ENCODE measurements at regions not wholly inside any gene's neighbourhood (a gene's known extent, or its start where the extent isn't known, plus 50 kb on each side); places are given as distances from the start of the nearest gene placed in this dataset.
A peak's percentile ranks its signal among the peaks of the same experiment; 100 is the strongest.
"Not testable (repeated sequence)": the region's sequence is repeated elsewhere in the genome, so short reads cannot be mapped to it uniquely, and the experiment has no call there.

- ChIA-PET CTCF (no interaction called here), POLR2A (no interaction called here)
- ATAC-seq (no peak), FAIRE-seq (no peak), DNase-seq (ENCODE audit: low read depth in 1 of 2, low spot score in 1 of 2) (no peak)
- H3K9me3 ChIP-seq: peaks cover 16% of the 10 kb centered on the region; the same call in 2 of the 3 replicates
- no peak overlapping the region for H3K4me2 ChIP-seq
- TF ChIP-seq HOXA7 (CRISPR knock-in tag; IDR thresholded peaks at IDR 0.05): no peak
- TF ChIP-seq HES2 (IDR thresholded peaks at IDR 0.05): no peak
- TF ChIP-seq HOXB5 (CRISPR knock-in tag; IDR thresholded peaks at IDR 0.05): no peak
- no peak for TF ChIP-seq ZC3H11A (IDR thresholded peaks at IDR 0.05)
- TF ChIP-seq ELK1 (IDR thresholded peaks at IDR 0.05; ENCODE audit: low read depth, low read length): no peak
- TF ChIP-seq HMGXB4 (CRISPR knock-in tag; IDR thresholded peaks at IDR 0.05; ENCODE audit: borderline replicate concordance): no peak
- TF ChIP-seq SMC3 (IDR thresholded peaks at IDR 0.05): no peak
- no peak for TF ChIP-seq RARB (CRISPR knock-in tag; IDR thresholded peaks at IDR 0.05)
- TF ChIP-seq FOSL2 (IDR thresholded peaks at IDR 0.05): no peak
- TF ChIP-seq FOSL2 (CRISPR knock-in tag; IDR thresholded peaks at IDR 0.05): no peak
- no peak for TF ChIP-seq HDAC2 (IDR thresholded peaks at IDR 0.05)
- no peak for TF ChIP-seq FOXS1 (CRISPR knock-in tag; IDR thresholded peaks at IDR 0.05)
- TF ChIP-seq BHLHE40 (IDR thresholded peaks at IDR 0.05; ENCODE audit: low read depth, low read length): no peak
- no peak for TF ChIP-seq CBX2 (IDR thresholded peaks at IDR 0.05; ENCODE audit: borderline replicate concordance, low read depth)
- no peak for TF ChIP-seq NR3C1 (IDR thresholded peaks at IDR 0.05)
- no peak for TF ChIP-seq CEBPB (IDR thresholded peaks at IDR 0.05)
- TF ChIP-seq HEYL (CRISPR knock-in tag; IDR thresholded peaks at IDR 0.05): no peak
- H3K4me3 ChIP-seq: no peak overlapping the region
- WGBS (ENCODE audit: missing lambda C conversion rate): 76% methylated on average over 10 of the region's 13 CpGs
- H3K4me1 ChIP-seq: no peaks in the 10 kb centered on the region
- no peak overlapping the region for H3K27ac ChIP-seq
These were observed 190.3 kb downstream of the BANP start for GRCh38 chr16:88141580-88141979.

- H3K4me2 ChIP-seq; DNase-seq (ENCODE audit: low read depth in 1 of 2, low spot score in 1 of 2); ATAC-seq; FAIRE-seq; H3K27ac ChIP-seq; POLR2A ChIA-PET; H3K4me3 ChIP-seq; H3K4me1 ChIP-seq; CTCF ChIA-PET: not testable (repeated sequence)
- WGBS (ENCODE audit: missing lambda C conversion rate): 87% methylated on average over 20 of the region's 23 CpGs
- peaks cover 16% of the 10 kb centered on the region; the same call in 2 of the 3 replicates for H3K9me3 ChIP-seq
These were observed 191.1 kb downstream of the BANP start for GRCh38 chr16:88142056-88142935.

GRCh38 chr16:88143122-88144027, 192.1 kb downstream of the BANP start:
- DNase-seq (ENCODE audit: low read depth in 1 of 2, low spot score in 1 of 2); ATAC-seq; H3K4me3 ChIP-seq; H3K27ac ChIP-seq; H3K4me2 ChIP-seq; CTCF ChIA-PET; H3K4me1 ChIP-seq; H3K9me3 ChIP-seq; POLR2A ChIA-PET: not testable (repeated sequence)
- FAIRE-seq: peak; percentile 13
- 88% methylated on average over 27 of the region's 39 CpGs for WGBS (ENCODE audit: missing lambda C conversion rate)
